ENCODE measurements at regions not wholly inside any gene's neighbourhood (a gene's known extent, or its start where the extent isn't known, plus 50 kb on each side); places are given as distances from the start of the nearest gene placed in this dataset.

DNA sequence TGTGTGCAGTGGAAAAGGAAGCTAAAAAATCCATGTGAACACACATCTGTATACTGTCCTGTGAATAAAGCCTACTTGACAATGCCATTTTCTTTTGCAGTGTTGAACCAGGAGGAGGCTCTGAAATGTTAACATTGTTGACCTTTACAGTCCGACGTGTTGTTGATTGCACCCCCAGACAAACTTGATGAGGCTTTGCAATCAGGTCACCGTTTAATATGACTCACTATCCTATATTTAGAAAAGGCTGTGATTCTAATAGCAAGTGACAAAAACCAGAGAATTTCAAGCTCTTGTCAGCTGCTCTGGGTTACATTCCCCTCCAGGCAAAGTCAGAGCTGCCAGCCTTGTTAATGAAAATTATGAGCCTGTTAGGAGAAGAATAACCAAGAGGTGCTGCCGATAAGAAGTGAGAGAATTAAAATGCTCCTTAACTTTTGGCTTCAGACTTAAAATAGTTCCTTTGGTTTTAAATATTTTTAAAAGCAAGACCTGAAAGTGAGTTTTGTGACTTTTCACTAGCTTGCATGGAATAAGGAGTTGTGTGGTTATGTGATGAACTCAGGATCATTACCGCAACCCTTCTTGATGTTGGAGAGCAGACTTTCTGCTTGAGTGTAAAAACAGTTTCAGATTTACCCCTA lies 162.1 kb downstream of the QPCT start (continued):
- TF ChIP-seq, protein P1, sequence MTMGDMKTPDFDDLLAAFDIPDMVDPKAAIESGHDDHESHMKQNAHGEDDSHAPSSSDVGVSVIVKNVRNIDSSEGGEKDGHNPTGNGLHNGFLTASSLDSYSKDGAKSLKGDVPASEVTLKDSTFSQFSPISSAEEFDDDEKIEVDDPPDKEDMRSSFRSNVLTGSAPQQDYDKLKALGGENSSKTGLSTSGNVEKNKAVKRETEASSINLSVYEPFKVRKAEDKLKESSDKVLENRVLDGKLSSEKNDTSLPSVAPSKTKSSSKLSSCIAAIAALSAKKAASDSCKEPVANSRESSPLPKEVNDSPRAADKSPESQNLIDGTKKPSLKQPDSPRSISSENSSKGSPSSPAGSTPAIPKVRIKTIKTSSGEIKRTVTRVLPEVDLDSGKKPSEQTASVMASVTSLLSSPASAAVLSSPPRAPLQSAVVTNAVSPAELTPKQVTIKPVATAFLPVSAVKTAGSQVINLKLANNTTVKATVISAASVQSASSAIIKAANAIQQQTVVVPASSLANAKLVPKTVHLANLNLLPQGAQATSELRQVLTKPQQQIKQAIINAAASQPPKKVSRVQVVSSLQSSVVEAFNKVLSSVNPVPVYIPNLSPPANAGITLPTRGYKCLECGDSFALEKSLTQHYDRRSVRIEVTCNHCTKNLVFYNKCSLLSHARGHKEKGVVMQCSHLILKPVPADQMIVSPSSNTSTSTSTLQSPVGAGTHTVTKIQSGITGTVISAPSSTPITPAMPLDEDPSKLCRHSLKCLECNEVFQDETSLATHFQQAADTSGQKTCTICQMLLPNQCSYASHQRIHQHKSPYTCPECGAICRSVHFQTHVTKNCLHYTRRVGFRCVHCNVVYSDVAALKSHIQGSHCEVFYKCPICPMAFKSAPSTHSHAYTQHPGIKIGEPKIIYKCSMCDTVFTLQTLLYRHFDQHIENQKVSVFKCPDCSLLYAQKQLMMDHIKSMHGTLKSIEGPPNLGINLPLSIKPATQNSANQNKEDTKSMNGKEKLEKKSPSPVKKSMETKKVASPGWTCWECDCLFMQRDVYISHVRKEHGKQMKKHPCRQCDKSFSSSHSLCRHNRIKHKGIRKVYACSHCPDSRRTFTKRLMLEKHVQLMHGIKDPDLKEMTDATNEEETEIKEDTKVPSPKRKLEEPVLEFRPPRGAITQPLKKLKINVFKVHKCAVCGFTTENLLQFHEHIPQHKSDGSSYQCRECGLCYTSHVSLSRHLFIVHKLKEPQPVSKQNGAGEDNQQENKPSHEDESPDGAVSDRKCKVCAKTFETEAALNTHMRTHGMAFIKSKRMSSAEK (CRISPR knock-in tag; IDR thresholded peaks at IDR 0.05; ENCODE audit: borderline replicate concordance): no peak

DNA sequence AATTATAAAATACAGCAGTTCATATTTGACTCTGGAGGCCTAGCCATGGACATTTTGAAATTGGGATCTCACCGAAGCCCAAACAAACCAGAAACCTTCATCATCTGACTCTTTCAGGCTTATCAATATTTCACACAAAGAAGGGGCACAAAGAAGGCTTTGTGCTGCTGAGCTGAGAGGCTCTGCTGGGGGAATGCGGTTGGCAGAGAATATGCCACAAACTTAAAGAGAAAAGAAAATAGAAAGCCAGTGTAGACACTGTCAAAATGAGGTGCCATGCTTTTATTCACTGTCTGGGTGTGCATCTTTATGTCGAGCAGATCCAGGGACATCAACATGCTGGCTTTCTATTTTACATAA lies 162.6 kb downstream of the QPCT start:
- no peaks in the 10 kb centered on the region for H3K27me3 Mint-ChIP-seq (ENCODE audit: low read depth)
- peaks cover 21% of the 10 kb centered on the region for H3K4me1 Mint-ChIP-seq
- POLR2A ChIA-PET: no interaction called here
- ATAC-seq (no peak), DNase-seq (ENCODE audit: low spot score) (no peak)
- CTCF ChIA-PET: interaction anchor here (1.1 to 1.3 kb wide), 2 partner anchors 93 to 370 kb away, joined by 3 read pairs; no protein-coding TSS in a partner anchor
- no peaks in the 10 kb centered on the region for H3K9me3 Mint-ChIP-seq
- TF ChIP-seq CREM (CRISPR knock-in tag; IDR thresholded peaks at IDR 0.05) (no peak), SP1 (CRISPR knock-in tag; conservative IDR thresholded peaks at IDR 0.05) (no peak), NFE2L1 (CRISPR knock-in tag; IDR thresholded peaks at IDR 0.05) (no peak), SMAD4 (CRISPR knock-in tag; IDR thresholded peaks at IDR 0.05) (no peak), TEAD4 (CRISPR knock-in tag; IDR thresholded peaks at IDR 0.05) (no peak), KAT7 (CRISPR knock-in tag; IDR thresholded peaks at IDR 0.05; ENCODE audit: borderline replicate concordance) (no peak), PRRX2 (CRISPR knock-in tag; IDR thresholded peaks at IDR 0.05) (no peak), ZNF219 (CRISPR knock-in tag; IDR thresholded peaks at IDR 0.05; ENCODE audit: borderline replicate concordance) (no peak), MYBL2 (CRISPR knock-in tag; IDR thresholded peaks at IDR 0.05) (no peak), JUN (CRISPR knock-in tag; IDR thresholded peaks at IDR 0.05) (no peak), CREB1 (CRISPR knock-in tag; IDR thresholded peaks at IDR 0.05) (no peak), CBFB (CRISPR knock-in tag; IDR thresholded peaks at IDR 0.05; ENCODE audit: low read depth) (no peak), ZNF317 (CRISPR knock-in tag; IDR thresholded peaks at IDR 0.05; ENCODE audit: borderline replicate concordance, low read depth) (no peak)
- TF ChIP-seq, protein P2, sequence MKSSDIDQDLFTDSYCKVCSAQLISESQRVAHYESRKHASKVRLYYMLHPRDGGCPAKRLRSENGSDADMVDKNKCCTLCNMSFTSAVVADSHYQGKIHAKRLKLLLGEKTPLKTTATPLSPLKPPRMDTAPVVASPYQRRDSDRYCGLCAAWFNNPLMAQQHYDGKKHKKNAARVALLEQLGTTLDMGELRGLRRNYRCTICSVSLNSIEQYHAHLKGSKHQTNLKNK (CRISPR knock-in tag; IDR thresholded peaks at IDR 0.05): no peak
- TF ChIP-seq, protein P3, sequence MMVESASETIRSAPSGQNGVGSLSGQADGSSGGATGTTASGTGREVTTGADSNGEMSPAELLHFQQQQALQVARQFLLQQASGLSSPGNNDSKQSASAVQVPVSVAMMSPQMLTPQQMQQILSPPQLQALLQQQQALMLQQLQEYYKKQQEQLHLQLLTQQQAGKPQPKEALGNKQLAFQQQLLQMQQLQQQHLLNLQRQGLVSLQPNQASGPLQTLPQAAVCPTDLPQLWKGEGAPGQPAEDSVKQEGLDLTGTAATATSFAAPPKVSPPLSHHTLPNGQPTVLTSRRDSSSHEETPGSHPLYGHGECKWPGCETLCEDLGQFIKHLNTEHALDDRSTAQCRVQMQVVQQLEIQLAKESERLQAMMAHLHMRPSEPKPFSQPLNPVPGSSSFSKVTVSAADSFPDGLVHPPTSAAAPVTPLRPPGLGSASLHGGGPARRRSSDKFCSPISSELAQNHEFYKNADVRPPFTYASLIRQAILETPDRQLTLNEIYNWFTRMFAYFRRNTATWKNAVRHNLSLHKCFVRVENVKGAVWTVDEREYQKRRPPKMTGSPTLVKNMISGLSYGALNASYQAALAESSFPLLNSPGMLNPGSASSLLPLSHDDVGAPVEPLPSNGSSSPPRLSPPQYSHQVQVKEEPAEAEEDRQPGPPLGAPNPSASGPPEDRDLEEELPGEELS (CRISPR knock-in tag; IDR thresholded peaks at IDR 0.05): no peak
- TF ChIP-seq, protein P4, sequence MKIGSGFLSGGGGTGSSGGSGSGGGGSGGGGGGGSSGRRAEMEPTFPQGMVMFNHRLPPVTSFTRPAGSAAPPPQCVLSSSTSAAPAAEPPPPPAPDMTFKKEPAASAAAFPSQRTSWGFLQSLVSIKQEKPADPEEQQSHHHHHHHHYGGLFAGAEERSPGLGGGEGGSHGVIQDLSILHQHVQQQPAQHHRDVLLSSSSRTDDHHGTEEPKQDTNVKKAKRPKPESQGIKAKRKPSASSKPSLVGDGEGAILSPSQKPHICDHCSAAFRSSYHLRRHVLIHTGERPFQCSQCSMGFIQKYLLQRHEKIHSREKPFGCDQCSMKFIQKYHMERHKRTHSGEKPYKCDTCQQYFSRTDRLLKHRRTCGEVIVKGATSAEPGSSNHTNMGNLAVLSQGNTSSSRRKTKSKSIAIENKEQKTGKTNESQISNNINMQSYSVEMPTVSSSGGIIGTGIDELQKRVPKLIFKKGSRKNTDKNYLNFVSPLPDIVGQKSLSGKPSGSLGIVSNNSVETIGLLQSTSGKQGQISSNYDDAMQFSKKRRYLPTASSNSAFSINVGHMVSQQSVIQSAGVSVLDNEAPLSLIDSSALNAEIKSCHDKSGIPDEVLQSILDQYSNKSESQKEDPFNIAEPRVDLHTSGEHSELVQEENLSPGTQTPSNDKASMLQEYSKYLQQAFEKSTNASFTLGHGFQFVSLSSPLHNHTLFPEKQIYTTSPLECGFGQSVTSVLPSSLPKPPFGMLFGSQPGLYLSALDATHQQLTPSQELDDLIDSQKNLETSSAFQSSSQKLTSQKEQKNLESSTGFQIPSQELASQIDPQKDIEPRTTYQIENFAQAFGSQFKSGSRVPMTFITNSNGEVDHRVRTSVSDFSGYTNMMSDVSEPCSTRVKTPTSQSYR (CRISPR knock-in tag; IDR thresholded peaks at IDR 0.05): no peak
- TF ChIP-seq, protein P5, sequence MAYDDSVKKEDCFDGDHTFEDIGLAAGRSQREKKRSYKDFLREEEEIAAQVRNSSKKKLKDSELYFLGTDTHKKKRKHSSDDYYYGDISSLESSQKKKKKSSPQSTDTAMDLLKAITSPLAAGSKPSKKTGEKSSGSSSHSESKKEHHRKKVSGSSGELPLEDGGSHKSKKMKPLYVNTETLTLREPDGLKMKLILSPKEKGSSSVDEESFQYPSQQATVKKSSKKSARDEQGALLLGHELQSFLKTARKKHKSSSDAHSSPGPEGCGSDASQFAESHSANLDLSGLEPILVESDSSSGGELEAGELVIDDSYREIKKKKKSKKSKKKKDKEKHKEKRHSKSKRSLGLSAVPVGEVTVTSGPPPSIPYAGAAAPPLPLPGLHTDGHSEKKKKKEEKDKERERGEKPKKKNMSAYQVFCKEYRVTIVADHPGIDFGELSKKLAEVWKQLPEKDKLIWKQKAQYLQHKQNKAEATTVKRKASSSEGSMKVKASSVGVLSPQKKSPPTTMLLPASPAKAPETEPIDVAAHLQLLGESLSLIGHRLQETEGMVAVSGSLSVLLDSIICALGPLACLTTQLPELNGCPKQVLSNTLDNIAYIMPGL (CRISPR knock-in tag; IDR thresholded peaks at IDR 0.05): no peak
- TF ChIP-seq, protein P6, sequence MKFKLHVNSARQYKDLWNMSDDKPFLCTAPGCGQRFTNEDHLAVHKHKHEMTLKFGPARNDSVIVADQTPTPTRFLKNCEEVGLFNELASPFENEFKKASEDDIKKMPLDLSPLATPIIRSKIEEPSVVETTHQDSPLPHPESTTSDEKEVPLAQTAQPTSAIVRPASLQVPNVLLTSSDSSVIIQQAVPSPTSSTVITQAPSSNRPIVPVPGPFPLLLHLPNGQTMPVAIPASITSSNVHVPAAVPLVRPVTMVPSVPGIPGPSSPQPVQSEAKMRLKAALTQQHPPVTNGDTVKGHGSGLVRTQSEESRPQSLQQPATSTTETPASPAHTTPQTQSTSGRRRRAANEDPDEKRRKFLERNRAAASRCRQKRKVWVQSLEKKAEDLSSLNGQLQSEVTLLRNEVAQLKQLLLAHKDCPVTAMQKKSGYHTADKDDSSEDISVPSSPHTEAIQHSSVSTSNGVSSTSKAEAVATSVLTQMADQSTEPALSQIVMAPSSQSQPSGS (CRISPR knock-in tag; IDR thresholded peaks at IDR 0.05; ENCODE audit: borderline replicate concordance, low read depth): no peak
- TF ChIP-seq, protein P7, sequence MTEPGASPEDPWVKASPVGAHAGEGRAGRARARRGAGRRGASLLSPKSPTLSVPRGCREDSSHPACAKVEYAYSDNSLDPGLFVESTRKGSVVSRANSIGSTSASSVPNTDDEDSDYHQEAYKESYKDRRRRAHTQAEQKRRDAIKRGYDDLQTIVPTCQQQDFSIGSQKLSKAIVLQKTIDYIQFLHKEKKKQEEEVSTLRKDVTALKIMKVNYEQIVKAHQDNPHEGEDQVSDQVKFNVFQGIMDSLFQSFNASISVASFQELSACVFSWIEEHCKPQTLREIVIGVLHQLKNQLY (CRISPR knock-in tag; IDR thresholded peaks at IDR 0.05): no peak
- TF ChIP-seq, protein P8, sequence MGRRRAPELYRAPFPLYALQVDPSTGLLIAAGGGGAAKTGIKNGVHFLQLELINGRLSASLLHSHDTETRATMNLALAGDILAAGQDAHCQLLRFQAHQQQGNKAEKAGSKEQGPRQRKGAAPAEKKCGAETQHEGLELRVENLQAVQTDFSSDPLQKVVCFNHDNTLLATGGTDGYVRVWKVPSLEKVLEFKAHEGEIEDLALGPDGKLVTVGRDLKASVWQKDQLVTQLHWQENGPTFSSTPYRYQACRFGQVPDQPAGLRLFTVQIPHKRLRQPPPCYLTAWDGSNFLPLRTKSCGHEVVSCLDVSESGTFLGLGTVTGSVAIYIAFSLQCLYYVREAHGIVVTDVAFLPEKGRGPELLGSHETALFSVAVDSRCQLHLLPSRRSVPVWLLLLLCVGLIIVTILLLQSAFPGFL (CRISPR knock-in tag; IDR thresholded peaks at IDR 0.05; ENCODE audit: borderline replicate concordance): no peak
- H3K27ac Mint-ChIP-seq: no peak overlapping the region
- H3K36me3 Mint-ChIP-seq: no peaks in the 10 kb centered on the region
- no peak overlapping the region for H3K4me3 Mint-ChIP-seq

Data from WTC11 (cell line).